NCI-H82 treated with DMSO at 0.1 percent for 48 hours (cell line): ENCODE measurements at regions not wholly inside any gene's neighbourhood (a gene's known extent, or its start where the extent isn't known, plus 50 kb on each side); places are given as distances from the start of the nearest gene placed in this dataset.

Experiments used
- DNase-seq: peaks from one replicate; lab custom pipeline; 2025; ENCODE audit not compliant: unreplicated experiment; lab: John Stamatoyannopoulos, UW

- DNase-seq: no peak
Measured at GRCh38 chr16:80198311-80199299, 342.2 kb upstream of the DYNLRB2 start.

GRCh38 chr16:80197741-80198201 is 343.0 kb upstream of the DYNLRB2 start:
- DNase-seq: no peak

GRCh38 chr16:80191928-80192327 is 348.9 kb upstream of the DYNLRB2 start:
- DNase-seq: no peak

- no peak for DNase-seq
Measured at GRCh38 chr16:80189476-80190175, 351.2 kb upstream of the DYNLRB2 start.

- DNase-seq: no peak
Measured at GRCh38 chr16:80176114-80176513, 364.7 kb upstream of the DYNLRB2 start.

- no peak for DNase-seq
Measured at GRCh38 chr16:80175011-80175410, 365.8 kb upstream of the DYNLRB2 start.

GRCh38 chr16:80174416-80174815 is 366.4 kb upstream of the DYNLRB2 start:
- no peak for DNase-seq

GRCh38 chr16:80171746-80172145 is 369.0 kb upstream of the DYNLRB2 start:
- DNase-seq: no peak

- no peak for DNase-seq
Measured at GRCh38 chr16:80171199-80171598, 369.6 kb upstream of the DYNLRB2 start.

- no peak for DNase-seq
Measured at GRCh38 chr16:80167657-80168390, 373.0 kb upstream of the DYNLRB2 start.

- DNase-seq: no peak
Measured at GRCh38 chr16:80166082-80166481, 374.7 kb upstream of the DYNLRB2 start.

GRCh38 chr16:80164966-80165550 is 375.7 kb upstream of the DYNLRB2 start:
- DNase-seq: no peak

GRCh38 chr16:80163339-80163738 is 377.5 kb upstream of the DYNLRB2 start:
- DNase-seq: no peak

GRCh38 chr16:80161799-80162739 is 378.7 kb upstream of the DYNLRB2 start:
- no peak for DNase-seq

- no peak for DNase-seq
Measured at GRCh38 chr16:80158766-80159165, 382.0 kb upstream of the DYNLRB2 start.

GRCh38 chr16:80151722-80152111 is 389.1 kb upstream of the DYNLRB2 start:
- DNase-seq: no peak

GRCh38 chr16:80150978-80151721 is 389.6 kb upstream of the DYNLRB2 start:
- no peak for DNase-seq

GRCh38 chr16:80148826-80149225 is 392.0 kb upstream of the DYNLRB2 start:
- no peak for DNase-seq

GRCh38 chr16:80147026-80147655 is 393.7 kb upstream of the DYNLRB2 start:
- no peak for DNase-seq
